Suprapubic skin (tissue), 4 donors: ENCODE measurements at regions not wholly inside any gene's neighbourhood (a gene's known extent, or its start where the extent isn't known, plus 50 kb on each side); places are given as distances from the start of the nearest gene placed in this dataset.

Experiments
- CTCF ChIP-seq, 2 donors: fragments of 200-600 bp in 1 of 2; fragments of 450-650 bp in 1 of 2; sonication (generic) in 1 of 2; IDR thresholded peaks; one replicate each; pipeline ENCODE4 v1.5.1; 2016 to 2019; ENCODE audit warnings: antibody characterized with exemption in 2 of 2, mild to moderate bottlenecking in 1 of 2, moderate library complexity in 1 of 2
- EP300 ChIP-seq: sonication (generic); formaldehyde crosslinking; IDR thresholded peaks from one replicate; pipeline ENCODE4 v1.6.1; 2017; ENCODE audit warnings: antibody characterized with exemption
- POLR2A ChIP-seq, 2 donors: fragments of 450-650 bp; IDR thresholded peaks; one replicate each; pipeline ENCODE4 v1.6.1; 2017; ENCODE audit warnings: antibody characterized with exemption in 2 of 2, mild to moderate bottlenecking in 2 of 2, moderate library complexity in 2 of 2
- POLR2AphosphoS5 ChIP-seq, 3 donors: sonication (generic); formaldehyde crosslinking; IDR thresholded peaks; one replicate each; pipeline ENCODE4 v1.6.1; 2017; ENCODE audit warnings: antibody characterized with exemption in 3 of 3

GRCh38 chr6:114892211-114892610, 549.4 kb upstream of the HS3ST5 start:
- no peak for TF ChIP-seq EP300
- no peak for TF ChIP-seq CTCF (IDR thresholded peaks at IDR 0.05)
- TF ChIP-seq POLR2A (IDR thresholded peaks at IDR 0.05) = no peak
- TF ChIP-seq POLR2AphosphoS5 (IDR thresholded peaks at IDR 0.05) = no peak
